RCC 7860 (cell line): ENCODE measurements at regions not wholly inside any gene's neighbourhood (a gene's known extent, or its start where the extent isn't known, plus 50 kb on each side); places are given as distances from the start of the nearest gene placed in this dataset.

Experiments used
- DNase-seq: peaks from one replicate; pipeline ENCODE4 v3.0.0-alpha.2; 2015; ENCODE audit warnings: low spot score
- FAIRE-seq: peaks from 2 replicates; lab custom pipeline; 2012; peaks lifted over from hg19 to GRCh38; lab: Jason Lieb, UNC

GRCh38 chr12:115166698-115167315, 482.8 kb upstream of the TBX3 start:
- no peak for FAIRE-seq

GRCh38 chr12:115163710-115164109, 479.7 kb upstream of the TBX3 start:
- DNase-seq (no peak), FAIRE-seq (no peak)

More at GRCh38 chr12:115166698-115167315, 482.8 kb upstream of the TBX3 start:
- no peak for DNase-seq

- FAIRE-seq (no peak), DNase-seq (no peak)
These were observed 476.5 kb upstream of the TBX3 start for GRCh38 chr12:115160271-115161128.

GRCh38 chr12:115158816-115159215, 474.8 kb upstream of the TBX3 start:
- FAIRE-seq (no peak), DNase-seq (no peak)

- peak; percentile 97 for FAIRE-seq
- peak; percentile 97 for DNase-seq
These were observed 472.0 kb upstream of the TBX3 start for GRCh38 chr12:115155665-115156645.

GRCh38 chr12:115149685-115150378, 465.9 kb upstream of the TBX3 start:
- FAIRE-seq (no peak), DNase-seq (peak; percentile 56)

- no peak for FAIRE-seq
- DNase-seq, result peak; percentile 11
These were observed 465.3 kb upstream of the TBX3 start for GRCh38 chr12:115149279-115149678.

- FAIRE-seq, result no peak
- no peak for DNase-seq
These were observed 463.9 kb upstream of the TBX3 start for GRCh38 chr12:115147916-115148315.

- DNase-seq (no peak), FAIRE-seq (no peak)
These were observed 462.5 kb upstream of the TBX3 start for GRCh38 chr12:115146453-115146852.

GRCh38 chr12:115144425-115144824, 460.4 kb upstream of the TBX3 start:
- no peak for DNase-seq
- FAIRE-seq, result no peak

GRCh38 chr12:115140981-115141655, 457.1 kb upstream of the TBX3 start:
- FAIRE-seq, result no peak

GRCh38 chr12:115137812-115138521, 454.0 kb upstream of the TBX3 start:
- FAIRE-seq, result no peak

More at GRCh38 chr12:115140981-115141655, 457.1 kb upstream of the TBX3 start:
- DNase-seq, result no peak

GRCh38 chr12:115135800-115136211, 451.8 kb upstream of the TBX3 start:
- no peak for FAIRE-seq
- DNase-seq, result no peak

More at GRCh38 chr12:115137812-115138521, 454.0 kb upstream of the TBX3 start:
- DNase-seq, result no peak

- no peak for FAIRE-seq
These were observed 450.3 kb upstream of the TBX3 start for GRCh38 chr12:115134298-115134697.

GRCh38 chr12:115132905-115133304, 448.9 kb upstream of the TBX3 start:
- DNase-seq (no peak), FAIRE-seq (no peak)

More at GRCh38 chr12:115134298-115134697, 450.3 kb upstream of the TBX3 start:
- DNase-seq, result no peak

- FAIRE-seq (no peak), DNase-seq (no peak)
These were observed 448.2 kb upstream of the TBX3 start for GRCh38 chr12:115132145-115132544.

GRCh38 chr12:115129727-115130126, 445.8 kb upstream of the TBX3 start:
- FAIRE-seq, result no peak

GRCh38 chr12:115121053-115121452, 437.1 kb upstream of the TBX3 start:
- FAIRE-seq (no peak), DNase-seq (no peak)

More at GRCh38 chr12:115129727-115130126, 445.8 kb upstream of the TBX3 start:
- no peak for DNase-seq

GRCh38 chr12:115118177-115118724, 434.3 kb upstream of the TBX3 start:
- no peak for FAIRE-seq
- no peak for DNase-seq
